ENCODE measurements at regions not wholly inside any gene's neighbourhood (a gene's known extent, or its start where the extent isn't known, plus 50 kb on each side); places are given as distances from the start of the nearest gene placed in this dataset.

DNA sequence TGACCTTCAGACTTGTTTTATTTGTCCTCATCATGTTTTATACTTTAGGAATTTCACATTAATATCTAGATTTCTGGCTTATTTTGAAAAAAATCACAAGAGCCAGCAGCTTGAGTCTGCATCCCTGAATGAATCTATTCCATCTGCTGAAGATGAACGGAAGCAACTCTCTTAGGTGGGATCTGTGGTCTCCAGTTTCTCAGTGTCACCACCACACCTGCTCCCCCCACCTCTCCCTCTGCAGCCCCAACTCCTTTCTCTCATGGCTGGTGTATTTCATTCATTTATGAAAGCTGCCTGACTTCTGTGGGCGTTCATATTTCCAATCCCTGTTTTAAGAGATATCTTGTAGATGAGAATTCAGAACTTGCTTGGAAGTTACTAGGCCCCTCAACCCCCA is 102.1 kb upstream of the AGBL1 start:
- no peak for TF ChIP-seq POLR2A (IDR thresholded peaks at IDR 0.05; ENCODE audit: low read length)
- TF ChIP-seq GATA1 (IDR thresholded peaks at IDR 0.05; ENCODE audit: low read depth, low read length) = no peak

Measured in erythroblast (primary cell).